ENCODE measurements at regions not wholly inside any gene's neighbourhood (a gene's known extent, or its start where the extent isn't known, plus 50 kb on each side); places are given as distances from the start of the nearest gene placed in this dataset.

DNA sequence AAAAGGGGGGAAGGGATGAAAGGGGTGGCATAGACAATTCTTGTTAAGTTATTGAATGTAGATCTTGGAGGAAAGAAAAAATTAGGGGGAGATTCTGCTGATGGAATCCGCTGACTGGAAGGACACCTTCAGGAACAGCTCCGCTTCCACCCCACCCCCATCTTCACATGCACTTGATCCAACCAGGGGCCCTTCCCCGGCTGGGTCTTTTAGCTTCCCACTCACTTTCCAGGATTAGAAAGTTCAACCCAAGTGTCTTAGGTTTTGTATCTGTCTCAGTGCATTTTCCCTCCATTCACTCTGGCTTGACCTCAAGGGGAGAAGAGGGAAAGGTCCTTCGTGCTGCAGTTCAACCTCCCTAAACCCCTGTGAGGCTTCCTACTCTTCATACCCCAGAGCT is 141.4 kb downstream of the IRS2 start:
- H3K36me3 Mint-ChIP-seq (ENCODE audit: low read depth): peaks cover 14% of the 10 kb centered on the region
- no peak overlapping the region for H3K4me3 Mint-ChIP-seq
- no peak for DNase-seq (ENCODE audit: low read depth, low spot score)
- H3K27me3 Mint-ChIP-seq (ENCODE audit: low read depth): no peaks in the 10 kb centered on the region
- H3K4me1 Mint-ChIP-seq: no peaks in the 10 kb centered on the region
- H3K27ac Mint-ChIP-seq (ENCODE audit: unreplicated experiment): peak overlapping the region; percentile 43
- peaks cover 15% of the 10 kb centered on the region for H3K9me3 Mint-ChIP-seq
- TF ChIP-seq, protein P1, sequence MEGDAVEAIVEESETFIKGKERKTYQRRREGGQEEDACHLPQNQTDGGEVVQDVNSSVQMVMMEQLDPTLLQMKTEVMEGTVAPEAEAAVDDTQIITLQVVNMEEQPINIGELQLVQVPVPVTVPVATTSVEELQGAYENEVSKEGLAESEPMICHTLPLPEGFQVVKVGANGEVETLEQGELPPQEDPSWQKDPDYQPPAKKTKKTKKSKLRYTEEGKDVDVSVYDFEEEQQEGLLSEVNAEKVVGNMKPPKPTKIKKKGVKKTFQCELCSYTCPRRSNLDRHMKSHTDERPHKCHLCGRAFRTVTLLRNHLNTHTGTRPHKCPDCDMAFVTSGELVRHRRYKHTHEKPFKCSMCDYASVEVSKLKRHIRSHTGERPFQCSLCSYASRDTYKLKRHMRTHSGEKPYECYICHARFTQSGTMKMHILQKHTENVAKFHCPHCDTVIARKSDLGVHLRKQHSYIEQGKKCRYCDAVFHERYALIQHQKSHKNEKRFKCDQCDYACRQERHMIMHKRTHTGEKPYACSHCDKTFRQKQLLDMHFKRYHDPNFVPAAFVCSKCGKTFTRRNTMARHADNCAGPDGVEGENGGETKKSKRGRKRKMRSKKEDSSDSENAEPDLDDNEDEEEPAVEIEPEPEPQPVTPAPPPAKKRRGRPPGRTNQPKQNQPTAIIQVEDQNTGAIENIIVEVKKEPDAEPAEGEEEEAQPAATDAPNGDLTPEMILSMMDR (conservative IDR thresholded peaks at IDR 0.05): no peak

DNA sequence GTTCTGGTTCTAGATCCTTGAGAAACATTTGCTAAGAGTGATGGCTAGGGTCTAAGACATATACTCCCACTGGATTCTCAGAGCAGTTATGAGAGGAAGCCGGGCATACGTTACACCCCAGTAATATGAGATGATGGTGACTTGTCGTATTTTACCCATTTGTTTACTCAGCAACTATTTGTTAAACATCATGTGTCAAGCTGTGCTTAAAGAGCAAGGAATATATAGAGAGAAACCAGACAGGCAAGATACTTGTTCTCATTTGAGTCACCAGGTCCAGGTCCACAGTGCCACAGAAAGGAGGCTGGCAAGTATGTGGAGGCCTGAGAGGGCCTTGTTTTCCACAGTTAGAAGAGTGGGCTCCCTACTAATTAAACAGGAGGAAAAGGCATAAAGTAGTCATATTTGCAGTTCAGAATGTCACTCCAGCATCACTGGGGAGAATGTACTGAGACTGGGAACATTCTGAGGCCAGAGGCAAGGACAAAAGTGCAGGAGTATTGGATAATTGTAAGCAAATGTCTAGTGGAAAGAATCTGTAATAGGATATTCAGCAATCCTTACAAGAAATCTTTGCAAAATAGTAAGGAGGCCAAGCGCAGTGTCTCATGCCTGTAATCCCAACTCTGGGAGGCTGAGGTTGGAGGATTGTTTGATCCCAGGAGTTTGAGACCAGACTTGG is 142.2 kb downstream of the IRS2 start:
- no peak overlapping the region for H3K27ac Mint-ChIP-seq (ENCODE audit: unreplicated experiment)
- peaks cover 14% of the 10 kb centered on the region for H3K36me3 Mint-ChIP-seq (ENCODE audit: low read depth)
- H3K4me3 Mint-ChIP-seq: no peak overlapping the region
- TF ChIP-seq, protein P1 (conservative IDR thresholded peaks at IDR 0.05): no peak
- no peaks in the 10 kb centered on the region for H3K27me3 Mint-ChIP-seq (ENCODE audit: low read depth)
- H3K4me1 Mint-ChIP-seq: no peaks in the 10 kb centered on the region
- DNase-seq (ENCODE audit: low read depth, low spot score): no peak
- peaks cover 18% of the 10 kb centered on the region for H3K9me3 Mint-ChIP-seq

- TF ChIP-seq, protein P1 (conservative IDR thresholded peaks at IDR 0.05): no peak
- H3K36me3 Mint-ChIP-seq (ENCODE audit: low read depth): peaks cover 14% of the 10 kb centered on the region
- H3K4me1 Mint-ChIP-seq: no peaks in the 10 kb centered on the region
- no peak for DNase-seq (ENCODE audit: low read depth, low spot score)
- no peak overlapping the region for H3K27ac Mint-ChIP-seq (ENCODE audit: unreplicated experiment)
- peaks cover 18% of the 10 kb centered on the region for H3K9me3 Mint-ChIP-seq
- no peak overlapping the region for H3K4me3 Mint-ChIP-seq
- no peaks in the 10 kb centered on the region for H3K27me3 Mint-ChIP-seq (ENCODE audit: low read depth)
Measured at GRCh38 chr13:109642358-109642757, 144.0 kb downstream of the IRS2 start.

DNA sequence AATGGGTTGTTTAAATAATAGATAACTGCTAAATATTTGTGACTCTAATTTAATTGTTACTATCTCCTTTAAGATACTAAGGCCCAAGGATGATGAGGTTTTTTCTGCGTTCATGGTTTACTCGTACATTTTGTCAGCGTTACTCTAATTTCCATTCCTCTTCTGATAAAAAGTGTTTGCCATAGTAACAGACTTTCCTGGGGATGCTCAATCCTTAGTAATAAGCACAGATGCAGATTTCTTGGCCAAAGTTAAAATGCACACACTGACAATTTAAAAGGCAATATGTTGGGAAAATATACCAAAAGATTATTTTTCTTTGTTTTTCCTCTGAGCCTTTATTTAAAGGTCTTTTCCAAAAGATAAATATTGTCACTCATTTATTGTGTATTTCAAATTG is 149.6 kb downstream of the IRS2 start:
- Mint-ChIP-seq H3K4me3 (no peak overlapping the region), H3K36me3 (ENCODE audit: low read depth) (peaks cover 13% of the 10 kb centered on the region), H3K9me3 (peaks cover 31% of the 10 kb centered on the region), H3K27me3 (ENCODE audit: low read depth) (no peaks in the 10 kb centered on the region), H3K4me1 (no peaks in the 10 kb centered on the region), H3K27ac (ENCODE audit: unreplicated experiment) (no peak overlapping the region)
- DNase-seq (ENCODE audit: low read depth, low spot score): no peak
- TF ChIP-seq, protein P1 (conservative IDR thresholded peaks at IDR 0.05): no peak

DNA sequence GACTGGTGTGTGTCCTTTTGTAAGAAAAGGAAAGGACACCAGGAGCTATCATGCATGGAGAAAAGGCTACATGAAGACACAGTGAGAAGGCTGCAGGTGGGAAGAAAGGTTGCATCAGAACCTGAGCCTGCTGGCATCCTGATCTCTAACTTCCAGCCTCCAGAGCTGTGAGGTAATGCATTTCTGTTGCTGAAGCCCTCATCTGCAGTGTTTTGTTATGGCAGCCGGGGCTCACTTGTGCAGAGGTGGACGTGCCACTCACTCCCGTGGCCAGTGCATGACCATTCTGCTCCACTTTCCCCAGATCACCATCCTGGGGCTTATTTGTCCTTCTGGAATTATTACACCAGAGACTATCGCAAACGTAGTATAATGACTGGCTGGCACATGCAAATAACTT is 155.3 kb downstream of the IRS2 start:
- TF ChIP-seq, protein P1 (conservative IDR thresholded peaks at IDR 0.05): no peak
- DNase-seq (ENCODE audit: low read depth, low spot score): no peak
- Mint-ChIP-seq H3K9me3 (peaks cover 17% of the 10 kb centered on the region), H3K36me3 (ENCODE audit: low read depth) (peaks cover 2% of the 10 kb centered on the region), H3K27me3 (ENCODE audit: low read depth) (no peaks in the 10 kb centered on the region), H3K4me3 (no peak overlapping the region), H3K4me1 (no peaks in the 10 kb centered on the region), H3K27ac (ENCODE audit: unreplicated experiment) (no peak overlapping the region)

Data from neural crest cell (in vitro differentiated cells).